HG03159 (cell line): ENCODE measurements at regions not wholly inside any gene's neighbourhood (a gene's known extent, or its start where the extent isn't known, plus 50 kb on each side); places are given as distances from the start of the nearest gene placed in this dataset.

Source experiments
- ATAC-seq: cut with Tn5 transposase; IDR thresholded peaks from one replicate; pipeline ENCODE4 v1.9.1; 2021; ENCODE audit warnings: mild to moderate bottlenecking, moderate library complexity; ENCODE audit not compliant: unreplicated experiment

GRCh38 chrX:39519566-39520301 lies 578.0 kb downstream of the BCOR start:
- no peak for ATAC-seq

- no peak for ATAC-seq
Measured at GRCh38 chrX:39525758-39526157, 572.0 kb downstream of the BCOR start.

GRCh38 chrX:39527025-39527424 lies 570.7 kb downstream of the BCOR start:
- no peak for ATAC-seq

- ATAC-seq: no peak
Measured at GRCh38 chrX:39528161-39528916, 569.4 kb downstream of the BCOR start.

GRCh38 chrX:39532761-39533160 lies 565.0 kb downstream of the BCOR start:
- ATAC-seq: no peak

GRCh38 chrX:39534949-39535348 lies 562.8 kb downstream of the BCOR start:
- ATAC-seq: no peak

- no peak for ATAC-seq
Measured at GRCh38 chrX:39536211-39536610, 561.5 kb downstream of the BCOR start.

GRCh38 chrX:39541881-39542280 lies 555.9 kb downstream of the BCOR start:
- ATAC-seq: no peak

- ATAC-seq: no peak
Measured at GRCh38 chrX:39542316-39542715, 555.4 kb downstream of the BCOR start.

- no peak for ATAC-seq
Measured at GRCh38 chrX:39550795-39551361, 546.9 kb downstream of the BCOR start.

GRCh38 chrX:39551762-39552161 lies 546.0 kb downstream of the BCOR start:
- ATAC-seq: no peak

- ATAC-seq: no peak
Measured at GRCh38 chrX:39555431-39555830, 542.3 kb downstream of the BCOR start.

- no peak for ATAC-seq
Measured at GRCh38 chrX:39556056-39556455, 541.7 kb downstream of the BCOR start.

GRCh38 chrX:39559229-39559628 lies 538.5 kb downstream of the BCOR start:
- no peak for ATAC-seq

- ATAC-seq: no peak
Measured at GRCh38 chrX:39560271-39560670, 537.5 kb downstream of the BCOR start.

GRCh38 chrX:39563178-39563577 lies 534.6 kb downstream of the BCOR start:
- no peak for ATAC-seq

GRCh38 chrX:39564751-39565150 lies 533.0 kb downstream of the BCOR start:
- ATAC-seq: no peak

GRCh38 chrX:39574178-39574577 lies 523.6 kb downstream of the BCOR start:
- no peak for ATAC-seq

GRCh38 chrX:39576041-39576872 lies 521.5 kb downstream of the BCOR start:
- ATAC-seq: no peak

GRCh38 chrX:39577206-39577984 lies 520.4 kb downstream of the BCOR start:
- no peak for ATAC-seq
